Superior temporal gyrus (tissue), 1 donor: ENCODE measurements at regions not wholly inside any gene's neighbourhood (a gene's known extent, or its start where the extent isn't known, plus 50 kb on each side); places are given as distances from the start of the nearest gene placed in this dataset.
A peak's percentile ranks its signal among the peaks of the same experiment; 100 is the strongest.

Source experiments
- DNase-seq: peaks from one replicate; pipeline ENCODE4 v3.0.0-alpha.2; 2016; ENCODE audit errors: extremely low spot score

- DNase-seq: no peak
These were observed 264.2 kb downstream of the MRTFB start for GRCh38 chr16:14335297-14335696.

- DNase-seq: no peak
These were observed 263.4 kb downstream of the MRTFB start for GRCh38 chr16:14334366-14335080.

DNA sequence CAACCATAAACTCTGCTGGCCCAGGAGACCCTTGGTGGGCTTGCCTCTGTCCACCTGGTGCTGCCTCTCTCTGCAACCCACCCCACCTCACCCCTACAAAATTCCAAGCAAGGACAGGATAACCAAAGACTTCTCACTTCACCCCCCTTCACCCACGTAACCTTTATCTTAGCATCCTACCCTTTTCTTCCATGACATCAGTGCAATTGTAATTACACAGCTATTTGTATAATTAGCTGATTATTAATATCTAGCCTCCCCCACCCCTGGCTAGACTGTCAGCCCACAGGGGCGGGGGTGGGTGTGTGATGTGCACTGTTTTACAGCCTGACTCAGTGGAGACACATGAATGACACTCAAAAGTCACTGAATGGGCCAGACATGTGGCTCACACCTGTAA, 262.2 kb downstream of the MRTFB start:
- no peak for DNase-seq

- DNase-seq: peak; percentile 26
These were observed 259.9 kb downstream of the MRTFB start for GRCh38 chr16:14331020-14331419.

DNA sequence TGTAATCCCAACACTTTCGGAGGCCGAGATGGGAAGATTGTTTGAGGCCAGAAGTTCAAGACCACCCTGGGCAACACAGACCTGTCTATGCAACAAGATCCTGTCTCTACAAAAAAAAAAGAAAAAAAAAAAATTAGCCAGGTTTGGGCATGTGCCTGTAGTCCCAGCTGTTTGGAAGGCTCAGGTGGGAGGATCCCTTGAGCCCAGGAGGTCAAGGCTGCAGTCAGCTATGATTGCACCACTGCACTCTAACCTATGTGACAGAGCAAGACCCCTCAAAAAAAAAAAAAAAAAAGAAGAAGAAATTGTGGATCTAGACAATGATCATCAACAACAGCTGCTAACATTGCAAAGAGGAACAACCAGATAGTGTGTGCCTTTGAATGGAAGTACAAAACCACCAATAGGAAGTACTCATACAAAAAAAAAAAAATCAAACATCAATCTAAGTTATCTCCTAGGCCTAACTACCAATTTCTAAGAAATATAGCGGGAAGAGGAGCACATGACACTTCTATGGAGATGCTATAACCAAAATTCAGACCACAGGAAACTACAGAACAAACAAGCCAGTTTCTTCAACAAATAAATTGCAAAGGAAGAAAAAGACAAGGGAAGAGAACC, 258.7 kb downstream of the MRTFB start:
- DNase-seq: no peak

DNA sequence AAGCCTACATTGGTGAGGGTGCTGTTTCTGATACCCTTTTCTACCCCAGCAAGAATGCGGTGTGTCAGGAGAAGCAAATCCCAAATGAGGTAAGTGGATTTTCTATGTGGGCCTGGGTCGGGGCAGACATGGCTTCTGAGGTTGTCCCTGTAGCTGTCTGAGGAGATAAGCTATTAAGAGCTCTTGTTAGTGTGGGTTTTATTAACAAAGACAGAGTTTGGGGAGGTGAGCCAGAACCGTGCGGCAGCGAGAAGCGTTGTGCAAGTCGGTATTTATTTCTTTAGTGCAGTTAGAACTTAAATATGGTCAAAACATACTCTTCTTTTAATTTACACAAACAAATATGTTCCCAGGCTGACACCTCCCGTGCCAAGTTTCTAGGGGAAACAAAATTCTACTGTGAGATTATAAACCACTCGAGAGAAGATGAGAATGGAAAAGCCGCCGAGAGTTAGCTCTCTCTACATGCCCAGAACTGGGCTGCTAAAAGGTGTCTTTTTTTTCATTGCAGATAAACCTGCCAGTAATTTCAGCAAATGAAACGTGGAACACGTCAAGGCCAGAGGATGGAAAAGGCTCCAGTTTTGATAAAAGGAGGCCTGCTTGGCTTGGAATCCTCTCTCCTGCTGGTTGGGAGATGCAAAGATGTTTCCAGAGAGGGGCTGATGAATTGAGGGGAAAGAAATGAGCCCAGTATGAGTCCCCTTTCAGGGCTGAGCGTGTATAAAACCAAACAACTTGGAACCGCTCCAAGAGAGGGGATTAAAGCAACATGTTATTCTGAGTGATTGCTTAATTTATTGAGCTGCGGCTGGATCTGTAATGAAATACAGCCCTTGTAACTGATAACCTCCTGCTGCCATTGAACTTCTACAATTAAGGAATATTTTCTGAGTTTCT, 254.6 kb downstream of the MRTFB start:
- no peak for DNase-seq

GRCh38 chr16:14324581-14324980, 253.5 kb downstream of the MRTFB start:
- DNase-seq: no peak

DNA sequence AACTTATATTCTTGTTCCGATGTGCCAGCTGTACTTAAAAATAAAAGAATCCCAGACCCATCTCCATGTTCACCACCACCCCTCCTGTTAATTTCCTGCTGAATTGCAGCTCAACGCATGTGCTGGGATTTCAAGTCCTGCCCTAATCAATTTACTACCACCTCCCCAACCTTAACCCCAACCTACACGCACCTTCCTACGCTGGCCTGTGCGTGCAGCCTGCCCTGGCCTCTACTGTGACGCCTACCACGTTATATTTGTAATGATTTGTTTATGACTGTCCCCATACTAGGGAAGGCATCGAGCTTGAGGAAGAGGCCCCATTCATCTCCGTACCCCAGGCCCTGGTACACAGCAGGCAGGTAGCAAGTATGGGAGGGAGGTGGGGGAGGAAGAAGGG, 251.1 kb downstream of the MRTFB start:
- DNase-seq: no peak

DNA sequence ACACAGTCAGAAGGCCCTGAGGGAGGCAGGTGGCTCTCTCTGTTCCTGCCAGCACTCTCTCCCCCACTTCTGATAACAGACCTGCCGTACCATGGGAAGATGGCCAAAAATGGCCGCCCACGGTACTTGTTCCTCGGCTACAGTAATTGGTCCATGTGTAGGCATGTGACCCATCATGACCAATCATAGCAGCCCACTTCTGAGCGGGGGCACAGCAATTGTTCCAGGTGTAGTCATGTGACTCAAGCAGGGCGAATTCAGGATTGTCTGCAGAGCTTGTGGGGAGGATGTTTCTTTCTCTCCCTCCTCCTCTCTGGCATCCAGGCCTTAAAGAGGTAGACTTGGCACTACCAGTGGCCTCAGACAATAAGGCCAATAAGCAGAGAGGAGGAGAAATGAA, 250.4 kb downstream of the MRTFB start:
- DNase-seq: peak; percentile 25

GRCh38 chr16:14320406-14320805, 249.3 kb downstream of the MRTFB start:
- no peak for DNase-seq
